ENCODE measurements at regions not wholly inside any gene's neighbourhood (a gene's known extent, or its start where the extent isn't known, plus 50 kb on each side); places are given as distances from the start of the nearest gene placed in this dataset.

DNA sequence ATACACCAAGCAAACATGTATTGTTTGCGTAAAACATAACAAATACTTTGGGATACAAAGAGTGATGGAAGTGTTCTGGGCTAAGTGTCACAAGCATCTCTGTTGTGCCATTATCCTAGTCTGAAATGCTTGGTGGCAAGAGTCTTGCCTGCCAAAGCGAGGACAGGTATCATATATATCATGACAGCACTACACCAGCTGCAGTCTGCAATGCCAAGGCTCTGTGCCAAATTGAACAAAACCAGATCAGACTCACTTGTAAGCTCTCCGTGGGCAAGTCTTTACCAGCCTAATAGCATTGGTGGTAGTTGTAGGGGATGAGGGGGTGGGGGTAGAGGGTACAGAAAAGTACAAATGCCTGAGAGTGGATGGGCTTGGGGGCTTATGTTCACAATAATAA lies 119.2 kb downstream of the RWDD3 start:
- Histone ChIP-seq H4K8ac (ENCODE audit: extremely low read depth, insufficient read depth, low read length) (no peak overlapping the region), H3K36me3 (ENCODE audit: control insufficient read depth in 2 of 4, insufficient read depth in 4 of 4, low read length in 3 of 4) (no peaks in the 10 kb centered on the region), H2AFZ (ENCODE audit: low read length) (no peak overlapping the region), H4K20me1 (replicated peaks in 1 of 2; ENCODE audit: control insufficient read depth in 1 of 2, insufficient read depth in 2 of 2, low read length in 2 of 2) (no peaks in the 10 kb centered on the region), H3K18ac (ENCODE audit: extremely low read depth, low read length) (no peak overlapping the region), H3K4me3 (ENCODE audit: extremely low read depth in 1 of 4, insufficient read depth in 2 of 4, low read depth in 3 of 4, low read length in 4 of 4) (no peak overlapping the region), H4K5ac (ENCODE audit: insufficient read length, low read depth, low read length) (no peak overlapping the region), H3K14ac (ENCODE audit: insufficient read length) (no peak overlapping the region), H3K23ac (ENCODE audit: insufficient read length) (no peak overlapping the region), H3K9ac (replicated peaks in 1 of 4; ENCODE audit: extremely low read depth in 1 of 4, low read depth in 3 of 4, low read length in 3 of 4) (no peak overlapping the region), H3K9me3 (ENCODE audit: insufficient read depth in 2 of 2, low read depth in 1 of 2, low read length in 1 of 2) (no peaks in the 10 kb centered on the region), H3K27me3 (replicated peaks in 1 of 4; ENCODE audit: control insufficient read depth in 3 of 4, extremely low read depth in 1 of 4, insufficient read depth in 3 of 4, low read length in 3 of 4) (no peaks in the 10 kb centered on the region), H3K4ac (replicated peaks; ENCODE audit: insufficient read length, low read depth, low read length) (no peak overlapping the region), H2BK15ac (ENCODE audit: low read length) (no peak overlapping the region), H3K4me1 (replicated peaks in 1 of 4; ENCODE audit: control insufficient read depth in 3 of 4, insufficient read depth in 4 of 4, low read length in 3 of 4) (no peaks in the 10 kb centered on the region), H3K79me1 (ENCODE audit: low read depth, low read length) (no peaks in the 10 kb centered on the region), H2BK120ac (replicated peaks; ENCODE audit: low read depth, low read length) (no peak overlapping the region), H3K4me2 (ENCODE audit: insufficient read depth in 1 of 2, low read depth in 2 of 2, low read length in 2 of 2) (no peak overlapping the region), H3K56ac (replicated peaks; ENCODE audit: insufficient read length, low read depth, low read length) (no peak overlapping the region), H2BK20ac (ENCODE audit: low read length) (no peak overlapping the region), H4K91ac (replicated peaks; ENCODE audit: insufficient read length, low read length) (no peak overlapping the region), H3K27ac (ENCODE audit: low read depth, low read length) (no peak overlapping the region), H2BK5ac (ENCODE audit: low read depth, low read length) (no peak overlapping the region), H2AK5ac (ENCODE audit: low read depth, low read length) (no peak overlapping the region), H2BK12ac (ENCODE audit: low read depth, low read length) (no peak overlapping the region), H3K79me2 (ENCODE audit: control insufficient read depth in 1 of 2, insufficient read depth in 2 of 2, low read length in 2 of 2) (no peaks in the 10 kb centered on the region), H3K23me2 (ENCODE audit: low read depth, low read length) (no peaks in the 10 kb centered on the region; the same call in 1 of the 2 replicates)
- TF ChIP-seq BCL11A (IDR thresholded peaks at IDR 0.05; ENCODE audit: low read depth in 2 of 2, low read length in 2 of 2): no peak
- TF ChIP-seq CHD1 (IDR thresholded peaks at IDR 0.05; ENCODE audit: low read depth, low read length): no peak
- TF ChIP-seq SUZ12 (IDR thresholded peaks at IDR 0.05; ENCODE audit: low read length): no peak
- TF ChIP-seq RFX5 (IDR thresholded peaks at IDR 0.05; ENCODE audit: borderline replicate concordance, low read depth, low read length): no peak
- TF ChIP-seq ZNF274 (IDR thresholded peaks at IDR 0.05; ENCODE audit: borderline replicate concordance, extremely low read depth, low read length): no peak
- TF ChIP-seq TBP (IDR thresholded peaks at IDR 0.05; ENCODE audit: low read depth, low read length): no peak
- no peak for TF ChIP-seq SIRT6 (IDR thresholded peaks at IDR 0.05; ENCODE audit: low read length)
- TF ChIP-seq CHD2 (IDR thresholded peaks at IDR 0.05; ENCODE audit: low read length): no peak
- TF ChIP-seq CTBP2 (IDR thresholded peaks at IDR 0.05; ENCODE audit: borderline replicate concordance, insufficient read depth, insufficient read length, low read length): no peak
- TF ChIP-seq SAP30 (IDR thresholded peaks at IDR 0.05; ENCODE audit: insufficient read depth, insufficient replicate concordance, low read length): no peak
- TF ChIP-seq, protein P1, sequence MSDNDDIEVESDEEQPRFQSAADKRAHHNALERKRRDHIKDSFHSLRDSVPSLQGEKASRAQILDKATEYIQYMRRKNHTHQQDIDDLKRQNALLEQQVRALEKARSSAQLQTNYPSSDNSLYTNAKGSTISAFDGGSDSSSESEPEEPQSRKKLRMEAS (IDR thresholded peaks at IDR 0.05): no peak
- no peak for TF ChIP-seq BRCA1 (IDR thresholded peaks at IDR 0.05; ENCODE audit: low read depth, low read length)
- FAIRE-seq: no peak
- POLR2A ChIA-PET (ENCODE audit: partially characterized antibody): no interaction called here
- CTCF ChIA-PET (ENCODE audit: partially characterized antibody): interaction anchor here (0.9 kb wide), 1 partner anchor 9 kb away, joined by 3 read pairs; no protein-coding TSS in a partner anchor
- DNase-seq (ENCODE audit: low read depth in 1 of 2, low spot score in 2 of 2): no peak
- 59% methylated on average over 3 of the region's 3 CpGs; no CpG with 5 or more reads in 1 of the 2 experiments for WGBS, 2 experiments (ENCODE audit: extremely low coverage in 1 of 2, insufficient coverage in 1 of 2, insufficient read length in 1 of 2, insufficient replicate concordance in 2 of 2, low coverage in 1 of 2, low lambda C conversion rate in 2 of 2, missing lambda C conversion rate in 1 of 2)

All from H1 (cell line).